GM12892 (cell line): ENCODE measurements at regions not wholly inside any gene's neighbourhood (a gene's known extent, or its start where the extent isn't known, plus 50 kb on each side); places are given as distances from the start of the nearest gene placed in this dataset.
"Not testable (repeated sequence)": the region's sequence is repeated elsewhere in the genome, so short reads cannot be mapped to it uniquely, and the experiment has no call there.

Source experiments
- POLR2A ChIP-seq: IDR thresholded peaks from 2 replicates; pipeline ENCODE4 v1.6.1; 2011; ENCODE audit warnings: low read depth, low read length, control low read depth
- POLR2AphosphoS5 ChIP-seq: IDR thresholded peaks from 2 replicates; pipeline ENCODE4 v1.6.1; 2011; ENCODE audit warnings: low read depth, low read length, control low read depth
- TAF1 ChIP-seq: IDR thresholded peaks from 2 replicates; pipeline ENCODE4 v1.6.1; 2011; ENCODE audit warnings: low read depth, mild to moderate bottlenecking, control low read depth, low read length, borderline replicate concordance

- not testable (repeated sequence) for TF ChIP-seq POLR2A, POLR2AphosphoS5, TAF1
Observed at GRCh38 chr7:6955990-6956566, 130.0 kb upstream of the CCZ1B start.
